GM19238 (cell line): ENCODE measurements at regions not wholly inside any gene's neighbourhood (a gene's known extent, or its start where the extent isn't known, plus 50 kb on each side); places are given as distances from the start of the nearest gene placed in this dataset.

Experiments used
- DNase-seq: peaks from one replicate; pipeline ENCODE4 v3.0.0; 2011; ENCODE audit warnings: low spot score; ENCODE audit not compliant: insufficient read length

- DNase-seq, result no peak
These were observed 610.0 kb upstream of the GCFC2 start for GRCh38 chr2:76320716-76321115.

DNA sequence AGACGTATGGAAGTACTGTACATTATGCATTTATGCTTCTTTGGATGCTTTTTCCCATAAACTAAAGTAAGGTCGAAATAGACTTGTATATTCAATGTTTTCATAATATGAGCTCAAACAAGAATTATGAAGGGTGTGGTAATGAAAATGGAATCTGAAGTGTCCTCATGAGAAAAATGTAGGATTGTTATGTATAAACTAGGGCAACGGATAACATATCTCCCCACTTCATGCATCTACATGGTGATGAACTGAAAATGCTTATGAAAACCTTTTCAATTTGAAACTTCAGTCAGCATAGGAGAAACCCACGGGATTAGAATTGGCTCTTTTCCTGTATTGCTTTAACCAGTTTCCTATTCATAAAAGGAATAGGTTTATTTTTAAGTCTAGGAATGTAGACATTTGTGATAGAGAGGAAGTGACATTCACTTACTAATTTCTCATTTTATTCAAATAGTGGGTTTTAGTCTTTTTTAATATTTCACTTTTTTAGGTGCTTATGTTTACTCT lies 608.2 kb upstream of the GCFC2 start:
- no peak for DNase-seq

GRCh38 chr2:76316691-76317090 lies 606.0 kb upstream of the GCFC2 start:
- DNase-seq, result no peak

- DNase-seq, result no peak
These were observed 603.7 kb upstream of the GCFC2 start for GRCh38 chr2:76314271-76315020.

DNA sequence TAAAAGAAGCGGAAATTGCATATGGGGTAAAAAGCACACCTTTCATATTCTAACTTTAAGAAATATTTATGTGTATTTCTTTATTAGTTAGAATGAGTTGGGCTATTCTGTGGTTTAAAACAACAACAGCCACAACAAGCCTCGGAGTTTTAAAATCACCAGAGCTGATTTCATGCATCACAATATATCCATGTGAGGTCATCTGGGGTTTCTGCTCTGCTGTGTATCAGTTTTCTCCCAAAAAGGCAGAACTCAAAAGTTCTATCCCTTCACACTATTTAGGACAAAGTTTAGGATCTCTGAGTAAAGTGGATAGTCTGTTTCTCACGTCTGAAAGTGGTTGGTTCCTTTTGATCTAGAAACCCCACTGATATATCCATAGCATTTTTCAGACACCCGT lies 601.5 kb upstream of the GCFC2 start:
- DNase-seq, result no peak

- no peak for DNase-seq
These were observed 601.0 kb upstream of the GCFC2 start for GRCh38 chr2:76311728-76312127.

DNA sequence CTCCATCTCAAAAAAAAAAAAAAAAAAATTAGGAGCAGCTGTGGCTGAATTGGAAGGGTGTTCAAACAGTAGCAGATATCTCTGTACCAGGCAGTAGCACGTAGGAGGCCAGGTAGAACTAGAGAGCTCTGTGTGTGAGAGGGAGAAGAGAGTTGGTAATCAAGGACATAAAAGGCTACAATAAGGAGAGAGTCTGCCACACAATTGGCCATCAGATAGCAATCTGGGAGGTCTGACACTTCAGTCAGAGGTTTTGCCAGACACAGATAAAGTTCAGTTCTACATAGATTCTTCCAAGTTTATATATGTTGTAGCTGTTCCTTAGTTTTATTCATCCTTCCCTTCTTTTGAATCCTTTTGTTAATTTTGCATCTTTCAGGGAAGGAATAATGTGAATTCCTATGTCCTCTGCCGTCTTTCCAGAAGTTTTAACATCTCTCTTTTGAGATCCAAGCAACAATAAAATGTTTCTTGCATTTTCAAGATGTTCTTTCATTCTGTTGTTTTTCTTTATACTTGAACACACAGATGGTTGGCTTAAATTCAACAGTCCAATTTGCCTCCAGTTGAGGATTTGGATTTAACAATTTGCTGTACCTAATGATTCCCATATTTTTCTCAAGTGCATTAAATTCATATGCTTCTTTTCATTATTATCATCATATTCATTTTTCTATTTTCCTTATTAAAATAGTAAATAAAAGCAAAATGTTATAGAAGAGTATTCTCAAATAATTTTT lies 600.3 kb upstream of the GCFC2 start:
- DNase-seq, result no peak

GRCh38 chr2:76307495-76307894 lies 596.8 kb upstream of the GCFC2 start:
- DNase-seq, result no peak

GRCh38 chr2:76298041-76298440 lies 587.3 kb upstream of the GCFC2 start:
- no peak for DNase-seq

GRCh38 chr2:76296438-76296837 lies 585.7 kb upstream of the GCFC2 start:
- no peak for DNase-seq

DNA sequence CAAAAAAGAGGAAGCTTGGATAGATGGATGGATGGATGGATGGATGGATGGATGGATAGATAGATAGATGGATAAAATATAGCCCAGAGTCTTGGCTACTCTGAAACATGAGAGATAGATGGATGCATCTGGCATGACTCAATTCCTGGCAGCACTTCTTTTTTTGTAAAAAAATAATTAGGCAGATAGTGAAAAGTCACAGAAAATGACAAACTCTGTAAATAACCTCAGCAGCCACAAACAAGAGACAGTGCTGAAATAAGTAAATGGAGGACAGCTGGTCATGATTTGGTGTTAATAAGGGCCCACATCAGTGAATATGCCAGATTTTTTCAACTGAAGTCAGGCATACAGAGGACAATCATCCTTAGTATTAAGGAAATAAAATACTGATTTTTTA lies 585.0 kb upstream of the GCFC2 start:
- DNase-seq, result no peak

- no peak for DNase-seq
These were observed 577.9 kb upstream of the GCFC2 start for GRCh38 chr2:76288598-76288997.

- no peak for DNase-seq
These were observed 577.4 kb upstream of the GCFC2 start for GRCh38 chr2:76288146-76288545.

- DNase-seq, result no peak
These were observed 572.6 kb upstream of the GCFC2 start for GRCh38 chr2:76283350-76283749.

GRCh38 chr2:76281156-76281841 lies 570.6 kb upstream of the GCFC2 start:
- no peak for DNase-seq

- DNase-seq, result no peak
These were observed 570.0 kb upstream of the GCFC2 start for GRCh38 chr2:76280686-76281085.

GRCh38 chr2:76279142-76279541 lies 568.4 kb upstream of the GCFC2 start:
- DNase-seq, result no peak

DNA sequence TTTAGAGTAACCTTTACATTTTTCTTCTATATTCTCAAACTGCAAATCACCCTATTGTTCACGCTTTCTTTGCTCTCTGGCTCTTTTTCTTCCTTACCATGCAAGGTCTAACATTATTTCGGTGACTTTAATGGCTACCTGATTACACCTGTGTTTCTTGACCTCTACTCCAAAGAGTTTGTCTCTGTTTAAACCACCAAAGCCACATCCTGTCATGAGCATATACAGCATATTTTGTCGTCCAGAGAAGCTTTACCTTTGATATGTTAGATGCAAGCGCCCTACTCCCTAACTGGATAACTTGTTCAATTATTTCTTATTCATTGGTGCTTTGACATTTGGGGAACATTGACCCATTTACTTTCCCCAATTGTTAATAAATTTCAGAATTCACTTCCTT lies 565.1 kb upstream of the GCFC2 start:
- no peak for DNase-seq

DNA sequence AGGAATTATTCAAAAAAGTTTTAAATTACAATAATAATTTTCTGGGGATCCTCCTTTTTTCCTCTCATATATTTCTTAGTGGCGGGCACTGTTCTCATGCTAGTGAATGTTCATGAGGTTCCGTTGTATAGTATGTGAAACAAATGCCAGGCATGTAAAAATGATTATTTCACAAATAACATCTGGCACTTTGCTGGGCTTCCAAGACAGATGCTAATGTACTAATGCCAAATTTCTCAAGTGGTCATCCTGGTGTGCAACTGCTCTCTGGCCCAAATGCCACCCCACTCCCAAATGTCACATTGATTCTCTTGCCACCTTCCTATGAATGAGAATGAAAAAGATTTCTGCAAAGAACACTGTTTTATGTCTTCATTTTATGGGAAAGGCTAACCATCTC lies 564.0 kb upstream of the GCFC2 start:
- no peak for DNase-seq

DNA sequence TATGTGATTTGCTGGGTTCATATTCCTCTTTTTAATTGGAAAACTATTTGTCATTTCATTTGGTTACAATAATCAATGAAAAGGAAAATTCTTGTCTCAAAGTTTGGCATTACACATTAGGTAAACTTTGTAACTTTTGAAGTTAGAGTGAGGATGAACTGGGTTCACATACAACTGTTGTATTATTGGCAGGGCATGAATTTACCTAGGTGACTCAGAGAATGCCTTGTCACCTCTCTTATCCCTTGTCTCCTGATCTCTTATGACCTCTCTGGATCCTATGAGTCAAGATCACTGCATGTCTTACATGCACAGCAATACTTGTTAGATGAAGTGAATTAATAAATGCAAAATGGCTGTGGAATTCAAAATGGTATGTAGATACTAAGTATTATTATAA lies 563.4 kb upstream of the GCFC2 start:
- no peak for DNase-seq

DNA sequence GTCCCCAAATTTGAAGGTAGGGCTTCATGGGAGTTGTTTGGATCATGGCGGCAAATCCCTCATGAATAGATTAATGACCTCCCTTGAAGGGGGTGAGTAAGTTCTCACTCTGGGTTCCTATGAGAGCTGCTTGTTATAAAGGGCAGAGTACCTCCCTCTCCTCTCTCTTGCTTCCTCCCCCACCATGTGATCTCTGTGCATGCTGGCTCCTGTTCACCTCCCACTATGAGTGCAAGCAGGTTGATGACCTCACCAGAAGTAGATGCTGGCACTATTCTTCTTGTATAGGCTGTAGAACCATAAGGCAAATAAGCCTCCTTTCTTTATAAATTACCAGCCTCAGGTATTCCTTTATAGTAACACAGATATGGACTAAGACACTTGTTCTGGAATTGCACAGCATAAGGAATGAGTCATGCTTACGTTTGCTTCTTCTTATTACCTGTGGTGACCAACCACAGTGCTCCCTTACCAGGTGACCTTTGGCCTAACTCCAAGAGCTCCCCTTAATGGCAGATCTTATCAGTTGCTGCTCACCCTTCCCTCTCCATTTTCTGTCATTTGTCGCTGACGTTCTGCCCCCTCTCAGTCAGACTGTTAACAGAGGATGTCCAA lies 559.5 kb upstream of the GCFC2 start:
- DNase-seq, result no peak
